GM23338 (cell line): ENCODE measurements at regions not wholly inside any gene's neighbourhood (a gene's known extent, or its start where the extent isn't known, plus 50 kb on each side); places are given as distances from the start of the nearest gene placed in this dataset.

Experiments used
- ATAC-seq: fragments of 200-7000 bp; cut with Tn5 transposase; 3 replicates; pipeline ENCODE4 v1.9.1; 2020
- DNase-seq: peaks from one replicate; pipeline ENCODE4 v3.0.0-alpha.2; 2015; ENCODE audit warnings: low spot score
- H2AFZ ChIP-seq: fragments of 200-600 bp; sonication (generic); 2 replicates; pipeline ENCODE4 v1.8.0; 2016; ENCODE audit warnings: antibody characterized with exemption, mild to moderate bottlenecking, moderate library complexity
- H3F3A ChIP-seq: fragments of 200-600 bp; sonication (generic); replicated peaks from 2 replicates; pipeline ENCODE4 v1.8.0; 2017; ENCODE audit warnings: antibody characterized with exemption, mixed run types, low read depth
- H3K27ac ChIP-seq: fragments of 200-600 bp; sonication (generic); 2 replicates; pipeline ENCODE4 v1.6.1; 2016; ENCODE audit warnings: low read depth
- H3K27me3 ChIP-seq: fragments of 200-600 bp; sonication (generic); 2 replicates; pipeline ENCODE4 v1.8.0; 2016; ENCODE audit warnings: mild to moderate bottlenecking, mixed run types, moderate library complexity; ENCODE audit not compliant: insufficient read depth
- H3K36me3 ChIP-seq: fragments of 200-600 bp; sonication (generic); 2 replicates; pipeline ENCODE4 v1.8.0; 2016; ENCODE audit warnings: mild to moderate bottlenecking; ENCODE audit not compliant: insufficient read depth
- H3K4me1 ChIP-seq: fragments of 200-600 bp; sonication (generic); 2 replicates; pipeline ENCODE4 v1.8.0; 2016; ENCODE audit warnings: mild to moderate bottlenecking, moderate library complexity; ENCODE audit not compliant: insufficient read depth
- H3K4me2 ChIP-seq: fragments of 200-600 bp; sonication (generic); 2 replicates; pipeline ENCODE4 v1.7.1; 2017; ENCODE audit warnings: mixed run types
- H3K4me3 ChIP-seq: fragments of 200-600 bp; sonication (generic); 2 replicates; pipeline ENCODE4 v1.6.1; 2016; ENCODE audit warnings: mixed run types
- H3K79me2 ChIP-seq: fragments of 200-600 bp; sonication (generic); replicated peaks from 2 replicates; pipeline ENCODE4 v1.8.0; 2017; ENCODE audit warnings: mild to moderate bottlenecking; ENCODE audit not compliant: insufficient read depth
- H3K9me2 ChIP-seq: fragments of 200-600 bp; sonication (generic); 2 replicates; pipeline ENCODE4 v1.8.0; 2017; ENCODE audit not compliant: insufficient read depth
- H4K20me1 ChIP-seq: fragments of 200-600 bp; sonication (generic); replicated peaks from 2 replicates; pipeline ENCODE4 v1.8.0; 2017; ENCODE audit warnings: mild to moderate bottlenecking; ENCODE audit not compliant: insufficient read depth
- H3K27ac Mint-ChIP-seq: 2 replicates; pipeline ENCODE4 v1.8.0; 2020; ENCODE audit warnings: inconsistent platforms, mild to moderate bottlenecking, moderate library complexity, mixed read lengths
- H3K27me3 Mint-ChIP-seq: 3 replicates; pipeline ENCODE4 v1.8.0; 2022; ENCODE audit warnings: low read depth, mild to moderate bottlenecking, moderate library complexity, mixed read lengths, inconsistent platforms; ENCODE audit not compliant: insufficient read depth, poor library complexity
- H3K36me3 Mint-ChIP-seq: 3 replicates; pipeline ENCODE4 v1.8.0; 2021; ENCODE audit warnings: low read depth, mild to moderate bottlenecking, inconsistent platforms, moderate library complexity, mixed read lengths
- H3K4me1 Mint-ChIP-seq: 3 replicates; pipeline ENCODE4 v1.8.0; 2020; ENCODE audit warnings: mild to moderate bottlenecking, inconsistent platforms, mixed read lengths
- H3K4me3 Mint-ChIP-seq: 3 replicates; pipeline ENCODE4 v1.8.0; 2021; ENCODE audit warnings: moderate library complexity, mild to moderate bottlenecking, inconsistent platforms, mixed read lengths
- H3K9me3 Mint-ChIP-seq: 3 replicates; pipeline ENCODE4 v1.8.0; 2020; ENCODE audit warnings: moderate library complexity, mild to moderate bottlenecking, inconsistent platforms, mixed read lengths
- CREB1 ChIP-seq: fragments of 250-450 bp; sonication (Bioruptor Pico); IDR thresholded peaks from 2 replicates; pipeline ENCODE4 v1.5.0; 2020; ENCODE audit warnings: low read depth, mild to moderate bottlenecking, moderate library complexity
- EZH2 ChIP-seq: fragments of 200-600 bp; sonication (generic); IDR thresholded peaks from one replicate; pipeline ENCODE4 v1.8.0; 2017; ENCODE audit warnings: antibody characterized with exemption, mild to moderate bottlenecking, low read depth; ENCODE audit not compliant: unreplicated experiment
- EZH2phosphoT487 ChIP-seq: fragments of 200-600 bp; sonication (generic); IDR thresholded peaks from one replicate; pipeline ENCODE4 v1.8.1; 2018; ENCODE audit warnings: antibody characterized with exemption; ENCODE audit not compliant: unreplicated experiment
- JUNB ChIP-seq: IDR thresholded peaks from one replicate; pipeline ENCODE4 v1.6.1; 2016; ENCODE audit warnings: antibody characterized with exemption; ENCODE audit not compliant: unreplicated experiment
- NANOG ChIP-seq: IDR thresholded peaks from 2 replicates; pipeline ENCODE4 v1.6.1; 2016; ENCODE audit warnings: antibody characterized with exemption, borderline replicate concordance
- POLR2AphosphoS5 ChIP-seq: IDR thresholded peaks from 2 replicates; pipeline ENCODE4 v1.6.1; 2016; ENCODE audit warnings: antibody characterized with exemption, low read depth
- STAT1 ChIP-seq: IDR thresholded peaks from one replicate; pipeline ENCODE4 v1.6.1; 2016; ENCODE audit warnings: antibody characterized with exemption; ENCODE audit not compliant: unreplicated experiment
- ZNF114 ChIP-seq: fragments of 250-450 bp; sonication (Bioruptor Pico); IDR thresholded peaks from 2 replicates; pipeline ENCODE4 v1.5.0; 2020; ENCODE audit warnings: mild to moderate bottlenecking, moderate library complexity
- ZNF331 ChIP-seq: fragments of 250-450 bp; sonication (Bioruptor Pico); IDR thresholded peaks from 2 replicates; pipeline ENCODE4 v1.5.0; 2020; ENCODE audit warnings: low read depth, mild to moderate bottlenecking, moderate library complexity
- TF ChIP-seq, protein P1 (sequence below): IDR thresholded peaks from one replicate; pipeline ENCODE4 v1.6.1; 2018; ENCODE audit warnings: antibody characterized with exemption; ENCODE audit not compliant: unreplicated experiment
- TF ChIP-seq, protein P2 (sequence below), 2 experiments: fragments of 200-600 bp in 1 of 2; sonication (generic) in 1 of 2; conservative IDR thresholded peaks; 2 replicates each; pipeline versions ENCODE4 v1.5.1 to v1.6.1; 2016 to 2017; ENCODE audit warnings: antibody characterized with exemption in 2 of 2, low read depth in 2 of 2, mild to moderate bottlenecking in 2 of 2, moderate library complexity in 1 of 2
- TF ChIP-seq, protein P3 (sequence below): IDR thresholded peaks from 2 replicates; pipeline ENCODE4 v1.6.1; 2016; ENCODE audit warnings: antibody characterized with exemption
- TF ChIP-seq, protein P4 (sequence below): fragments of 250-450 bp; sonication (Bioruptor Pico); IDR thresholded peaks from 2 replicates; pipeline ENCODE4 v1.5.0; 2020; ENCODE audit warnings: mild to moderate bottlenecking, moderate library complexity

DNA sequence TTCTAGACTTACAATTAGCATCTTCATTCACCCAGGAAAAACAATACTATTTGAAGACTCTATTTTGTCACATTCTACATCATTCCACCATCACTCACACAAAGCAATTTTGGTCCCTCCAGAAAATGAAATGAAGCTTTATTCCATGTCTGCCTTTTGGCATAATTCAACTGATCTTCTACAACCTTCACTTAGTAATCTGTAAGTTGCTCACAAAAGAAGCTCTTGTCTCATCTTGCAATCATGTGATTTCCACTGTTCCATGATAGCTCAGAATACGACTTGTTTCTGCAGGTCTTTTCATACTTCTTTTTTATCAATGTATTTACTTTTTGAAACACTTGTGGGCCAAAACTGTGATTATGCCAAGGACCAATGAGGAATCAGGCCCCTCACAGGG is 261.9 kb upstream of the NR4A3 start:
- no peaks in the 10 kb centered on the region for H3F3A ChIP-seq
- peaks cover 9% of the 10 kb centered on the region; the same call in 1 of the 2 replicates for H3K4me1 ChIP-seq
- H3K9me2 ChIP-seq = peaks cover 27% of the 10 kb centered on the region
- H4K20me1 ChIP-seq = no peaks in the 10 kb centered on the region
- no peak overlapping the region for H3K4me2 ChIP-seq
- DNase-seq = no peak
- H3K4me3 Mint-ChIP-seq = no peak overlapping the region
- no peaks in the 10 kb centered on the region for H3K36me3 Mint-ChIP-seq
- no peak overlapping the region for H2AFZ ChIP-seq
- no peaks in the 10 kb centered on the region; the same call in 2 of the 3 replicates for H3K4me1 Mint-ChIP-seq
- H3K27me3 Mint-ChIP-seq = no peaks in the 10 kb centered on the region
- H3K79me2 ChIP-seq = no peaks in the 10 kb centered on the region
- no peak overlapping the region for H3K27ac ChIP-seq
- no peaks in the 10 kb centered on the region; the same call in 1 of the 2 replicates for H3K36me3 ChIP-seq
- H3K27me3 ChIP-seq = no peaks in the 10 kb centered on the region
- no peak overlapping the region for H3K4me3 ChIP-seq
- no peak overlapping the region for H3K27ac Mint-ChIP-seq
- TF ChIP-seq EZH2phosphoT487 (no peak), POLR2AphosphoS5 (no peak), ZNF331 (no peak), CREB1 (CRISPR knock-in tag) (no peak), EZH2 (no peak), JUNB (no peak), STAT1 (no peak), NANOG (no peak), ZNF114 (CRISPR knock-in tag) (no peak)
- TF ChIP-seq, protein P1, sequence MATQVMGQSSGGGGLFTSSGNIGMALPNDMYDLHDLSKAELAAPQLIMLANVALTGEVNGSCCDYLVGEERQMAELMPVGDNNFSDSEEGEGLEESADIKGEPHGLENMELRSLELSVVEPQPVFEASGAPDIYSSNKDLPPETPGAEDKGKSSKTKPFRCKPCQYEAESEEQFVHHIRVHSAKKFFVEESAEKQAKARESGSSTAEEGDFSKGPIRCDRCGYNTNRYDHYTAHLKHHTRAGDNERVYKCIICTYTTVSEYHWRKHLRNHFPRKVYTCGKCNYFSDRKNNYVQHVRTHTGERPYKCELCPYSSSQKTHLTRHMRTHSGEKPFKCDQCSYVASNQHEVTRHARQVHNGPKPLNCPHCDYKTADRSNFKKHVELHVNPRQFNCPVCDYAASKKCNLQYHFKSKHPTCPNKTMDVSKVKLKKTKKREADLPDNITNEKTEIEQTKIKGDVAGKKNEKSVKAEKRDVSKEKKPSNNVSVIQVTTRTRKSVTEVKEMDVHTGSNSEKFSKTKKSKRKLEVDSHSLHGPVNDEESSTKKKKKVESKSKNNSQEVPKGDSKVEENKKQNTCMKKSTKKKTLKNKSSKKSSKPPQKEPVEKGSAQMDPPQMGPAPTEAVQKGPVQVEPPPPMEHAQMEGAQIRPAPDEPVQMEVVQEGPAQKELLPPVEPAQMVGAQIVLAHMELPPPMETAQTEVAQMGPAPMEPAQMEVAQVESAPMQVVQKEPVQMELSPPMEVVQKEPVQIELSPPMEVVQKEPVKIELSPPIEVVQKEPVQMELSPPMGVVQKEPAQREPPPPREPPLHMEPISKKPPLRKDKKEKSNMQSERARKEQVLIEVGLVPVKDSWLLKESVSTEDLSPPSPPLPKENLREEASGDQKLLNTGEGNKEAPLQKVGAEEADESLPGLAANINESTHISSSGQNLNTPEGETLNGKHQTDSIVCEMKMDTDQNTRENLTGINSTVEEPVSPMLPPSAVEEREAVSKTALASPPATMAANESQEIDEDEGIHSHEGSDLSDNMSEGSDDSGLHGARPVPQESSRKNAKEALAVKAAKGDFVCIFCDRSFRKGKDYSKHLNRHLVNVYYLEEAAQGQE = no peak
- TF ChIP-seq, protein P2, sequence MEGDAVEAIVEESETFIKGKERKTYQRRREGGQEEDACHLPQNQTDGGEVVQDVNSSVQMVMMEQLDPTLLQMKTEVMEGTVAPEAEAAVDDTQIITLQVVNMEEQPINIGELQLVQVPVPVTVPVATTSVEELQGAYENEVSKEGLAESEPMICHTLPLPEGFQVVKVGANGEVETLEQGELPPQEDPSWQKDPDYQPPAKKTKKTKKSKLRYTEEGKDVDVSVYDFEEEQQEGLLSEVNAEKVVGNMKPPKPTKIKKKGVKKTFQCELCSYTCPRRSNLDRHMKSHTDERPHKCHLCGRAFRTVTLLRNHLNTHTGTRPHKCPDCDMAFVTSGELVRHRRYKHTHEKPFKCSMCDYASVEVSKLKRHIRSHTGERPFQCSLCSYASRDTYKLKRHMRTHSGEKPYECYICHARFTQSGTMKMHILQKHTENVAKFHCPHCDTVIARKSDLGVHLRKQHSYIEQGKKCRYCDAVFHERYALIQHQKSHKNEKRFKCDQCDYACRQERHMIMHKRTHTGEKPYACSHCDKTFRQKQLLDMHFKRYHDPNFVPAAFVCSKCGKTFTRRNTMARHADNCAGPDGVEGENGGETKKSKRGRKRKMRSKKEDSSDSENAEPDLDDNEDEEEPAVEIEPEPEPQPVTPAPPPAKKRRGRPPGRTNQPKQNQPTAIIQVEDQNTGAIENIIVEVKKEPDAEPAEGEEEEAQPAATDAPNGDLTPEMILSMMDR (conservative IDR thresholded peaks at IDR 0.05; ENCODE audit: low read depth in 2 of 2) = no peak
- TF ChIP-seq, protein P3, sequence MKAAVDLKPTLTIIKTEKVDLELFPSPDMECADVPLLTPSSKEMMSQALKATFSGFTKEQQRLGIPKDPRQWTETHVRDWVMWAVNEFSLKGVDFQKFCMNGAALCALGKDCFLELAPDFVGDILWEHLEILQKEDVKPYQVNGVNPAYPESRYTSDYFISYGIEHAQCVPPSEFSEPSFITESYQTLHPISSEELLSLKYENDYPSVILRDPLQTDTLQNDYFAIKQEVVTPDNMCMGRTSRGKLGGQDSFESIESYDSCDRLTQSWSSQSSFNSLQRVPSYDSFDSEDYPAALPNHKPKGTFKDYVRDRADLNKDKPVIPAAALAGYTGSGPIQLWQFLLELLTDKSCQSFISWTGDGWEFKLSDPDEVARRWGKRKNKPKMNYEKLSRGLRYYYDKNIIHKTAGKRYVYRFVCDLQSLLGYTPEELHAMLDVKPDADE = no peak
- TF ChIP-seq, protein P4, sequence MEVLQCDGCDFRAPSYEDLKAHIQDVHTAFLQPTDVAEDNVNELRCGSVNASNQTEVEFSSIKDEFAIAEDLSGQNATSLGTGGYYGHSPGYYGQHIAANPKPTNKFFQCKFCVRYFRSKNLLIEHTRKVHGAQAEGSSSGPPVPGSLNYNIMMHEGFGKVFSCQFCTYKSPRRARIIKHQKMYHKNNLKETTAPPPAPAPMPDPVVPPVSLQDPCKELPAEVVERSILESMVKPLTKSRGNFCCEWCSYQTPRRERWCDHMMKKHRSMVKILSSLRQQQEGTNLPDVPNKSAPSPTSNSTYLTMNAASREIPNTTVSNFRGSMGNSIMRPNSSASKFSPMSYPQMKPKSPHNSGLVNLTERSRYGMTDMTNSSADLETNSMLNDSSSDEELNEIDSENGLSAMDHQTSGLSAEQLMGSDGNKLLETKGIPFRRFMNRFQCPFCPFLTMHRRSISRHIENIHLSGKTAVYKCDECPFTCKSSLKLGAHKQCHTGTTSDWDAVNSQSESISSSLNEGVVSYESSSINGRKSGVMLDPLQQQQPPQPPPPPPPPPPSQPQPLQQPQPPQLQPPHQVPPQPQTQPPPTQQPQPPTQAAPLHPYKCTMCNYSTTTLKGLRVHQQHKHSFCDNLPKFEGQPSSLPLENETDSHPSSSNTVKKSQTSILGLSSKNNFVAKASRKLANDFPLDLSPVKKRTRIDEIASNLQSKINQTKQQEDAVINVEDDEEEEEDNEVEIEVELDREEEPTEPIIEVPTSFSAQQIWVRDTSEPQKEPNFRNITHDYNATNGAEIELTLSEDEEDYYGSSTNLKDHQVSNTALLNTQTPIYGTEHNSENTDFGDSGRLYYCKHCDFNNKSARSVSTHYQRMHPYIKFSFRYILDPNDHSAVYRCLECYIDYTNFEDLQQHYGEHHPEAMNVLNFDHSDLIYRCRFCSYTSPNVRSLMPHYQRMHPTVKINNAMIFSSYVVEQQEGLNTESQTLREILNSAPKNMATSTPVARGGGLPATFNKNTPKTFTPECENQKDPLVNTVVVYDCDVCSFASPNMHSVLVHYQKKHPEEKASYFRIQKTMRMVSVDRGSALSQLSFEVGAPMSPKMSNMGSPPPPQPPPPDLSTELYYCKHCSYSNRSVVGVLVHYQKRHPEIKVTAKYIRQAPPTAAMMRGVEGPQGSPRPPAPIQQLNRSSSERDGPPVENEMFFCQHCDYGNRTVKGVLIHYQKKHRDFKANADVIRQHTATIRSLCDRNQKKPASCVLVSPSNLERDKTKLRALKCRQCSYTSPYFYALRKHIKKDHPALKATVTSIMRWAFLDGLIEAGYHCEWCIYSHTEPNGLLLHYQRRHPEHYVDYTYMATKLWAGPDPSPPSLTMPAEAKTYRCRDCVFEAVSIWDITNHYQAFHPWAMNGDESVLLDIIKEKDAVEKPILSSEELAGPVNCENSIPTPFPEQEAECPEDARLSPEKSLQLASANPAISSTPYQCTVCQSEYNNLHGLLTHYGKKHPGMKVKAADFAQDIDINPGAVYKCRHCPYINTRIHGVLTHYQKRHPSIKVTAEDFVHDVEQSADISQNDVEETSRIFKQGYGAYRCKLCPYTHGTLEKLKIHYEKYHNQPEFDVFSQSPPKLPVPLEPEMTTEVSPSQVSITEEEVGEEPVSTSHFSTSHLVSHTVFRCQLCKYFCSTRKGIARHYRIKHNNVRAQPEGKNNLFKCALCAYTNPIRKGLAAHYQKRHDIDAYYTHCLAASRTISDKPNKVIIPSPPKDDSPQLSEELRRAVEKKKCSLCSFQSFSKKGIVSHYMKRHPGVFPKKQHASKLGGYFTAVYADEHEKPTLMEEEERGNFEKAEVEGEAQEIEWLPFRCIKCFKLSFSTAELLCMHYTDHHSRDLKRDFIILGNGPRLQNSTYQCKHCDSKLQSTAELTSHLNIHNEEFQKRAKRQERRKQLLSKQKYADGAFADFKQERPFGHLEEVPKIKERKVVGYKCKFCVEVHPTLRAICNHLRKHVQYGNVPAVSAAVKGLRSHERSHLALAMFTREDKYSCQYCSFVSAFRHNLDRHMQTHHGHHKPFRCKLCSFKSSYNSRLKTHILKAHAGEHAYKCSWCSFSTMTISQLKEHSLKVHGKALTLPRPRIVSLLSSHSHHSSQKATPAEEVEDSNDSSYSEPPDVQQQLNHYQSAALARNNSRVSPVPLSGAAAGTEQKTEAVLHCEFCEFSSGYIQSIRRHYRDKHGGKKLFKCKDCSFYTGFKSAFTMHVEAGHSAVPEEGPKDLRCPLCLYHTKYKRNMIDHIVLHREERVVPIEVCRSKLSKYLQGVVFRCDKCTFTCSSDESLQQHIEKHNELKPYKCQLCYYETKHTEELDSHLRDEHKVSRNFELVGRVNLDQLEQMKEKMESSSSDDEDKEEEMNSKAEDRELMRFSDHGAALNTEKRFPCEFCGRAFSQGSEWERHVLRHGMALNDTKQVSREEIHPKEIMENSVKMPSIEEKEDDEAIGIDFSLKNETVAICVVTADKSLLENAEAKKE (CRISPR knock-in tag) = no peak
- no peak for ATAC-seq
- no peaks in the 10 kb centered on the region for H3K9me3 Mint-ChIP-seq
